ENCODE measurements at regions not wholly inside any gene's neighbourhood (a gene's known extent, or its start where the extent isn't known, plus 50 kb on each side); places are given as distances from the start of the nearest gene placed in this dataset.
"Not testable (repeated sequence)": the region's sequence is repeated elsewhere in the genome, so short reads cannot be mapped to it uniquely, and the experiment has no call there.

DNA sequence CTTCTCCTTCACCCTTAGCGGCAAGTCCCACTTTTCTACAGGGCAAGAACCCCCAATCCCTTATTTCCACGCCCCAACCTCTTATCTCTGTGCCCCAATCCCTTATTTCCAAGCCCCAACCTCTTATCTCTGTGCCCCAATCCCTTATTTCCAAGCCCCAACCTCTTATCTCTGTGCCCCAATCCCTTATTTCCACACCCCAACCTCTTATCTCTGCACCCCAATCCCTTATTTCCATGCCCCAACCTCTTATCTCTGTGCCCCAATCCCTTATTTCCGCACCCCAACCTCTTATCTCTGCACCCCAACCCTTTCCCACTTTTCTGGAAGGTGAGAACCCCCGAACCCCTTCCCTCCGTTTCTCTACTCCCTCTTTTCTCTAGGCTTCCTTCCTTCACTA lies 116.1 kb upstream of the GJE1 start:
- not testable (repeated sequence) for DNase-seq (ENCODE audit: low read depth)

DNA sequence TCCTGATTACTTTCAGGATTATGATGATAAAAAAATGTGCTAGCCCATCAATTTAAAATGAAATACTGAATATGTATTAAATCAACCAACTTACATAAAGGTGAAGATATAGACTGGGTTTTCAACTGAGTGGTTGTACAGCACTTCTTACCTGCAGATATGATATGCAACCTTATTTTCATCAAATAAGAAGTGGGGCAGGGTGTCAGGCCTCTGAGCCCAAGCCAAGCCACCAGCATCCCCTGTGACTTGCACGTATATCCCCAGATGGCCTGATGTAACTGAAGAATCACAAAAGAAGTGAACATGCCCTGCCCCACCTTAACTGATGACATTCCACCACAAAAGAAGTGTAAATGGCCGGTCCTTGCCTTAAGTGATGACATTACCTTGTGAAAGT lies 117.3 kb upstream of the GJE1 start:
- DNase-seq (ENCODE audit: low read depth): not testable (repeated sequence)

DNA sequence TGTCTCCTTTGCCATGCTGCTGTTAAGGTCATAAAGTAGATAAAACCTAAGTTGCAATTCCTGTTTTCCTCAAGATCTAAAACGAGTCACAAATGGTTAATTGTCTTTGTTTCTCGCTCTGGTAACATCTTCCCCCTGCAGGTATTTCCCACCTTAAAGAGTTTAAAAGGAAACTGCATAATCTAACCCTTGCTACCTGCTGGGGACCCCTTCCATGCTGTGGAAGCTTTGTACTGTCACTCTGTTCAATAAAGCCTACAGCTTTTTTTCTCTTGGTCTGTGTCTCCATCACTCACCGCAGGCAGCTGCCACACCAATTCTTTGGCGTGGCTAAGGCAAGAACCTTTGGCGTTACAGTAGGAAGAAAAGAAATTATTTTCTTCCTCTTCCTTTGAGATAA lies 117.7 kb upstream of the GJE1 start:
- no peak for DNase-seq (ENCODE audit: low read depth)

DNA sequence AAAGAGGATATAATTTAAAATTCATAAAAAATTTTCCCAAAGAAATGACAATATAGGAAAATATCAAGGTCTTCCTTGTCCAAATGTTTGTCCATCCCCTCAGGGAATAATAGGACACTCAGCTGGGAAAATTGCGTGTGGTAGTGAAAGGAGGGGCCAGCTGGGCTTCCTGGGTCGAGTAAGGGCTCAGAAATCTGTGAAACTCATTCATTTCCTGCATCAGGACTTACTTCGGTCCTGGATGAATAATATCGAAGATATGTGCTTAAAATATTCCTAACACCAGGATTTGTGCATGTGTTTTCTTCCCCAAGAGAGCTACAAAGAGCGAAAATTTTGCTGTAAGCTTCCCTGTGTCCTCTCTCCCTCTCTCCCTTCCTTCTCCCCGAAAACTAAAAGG lies 118.2 kb upstream of the GJE1 start:
- DNase-seq (ENCODE audit: low read depth): no peak

DNA sequence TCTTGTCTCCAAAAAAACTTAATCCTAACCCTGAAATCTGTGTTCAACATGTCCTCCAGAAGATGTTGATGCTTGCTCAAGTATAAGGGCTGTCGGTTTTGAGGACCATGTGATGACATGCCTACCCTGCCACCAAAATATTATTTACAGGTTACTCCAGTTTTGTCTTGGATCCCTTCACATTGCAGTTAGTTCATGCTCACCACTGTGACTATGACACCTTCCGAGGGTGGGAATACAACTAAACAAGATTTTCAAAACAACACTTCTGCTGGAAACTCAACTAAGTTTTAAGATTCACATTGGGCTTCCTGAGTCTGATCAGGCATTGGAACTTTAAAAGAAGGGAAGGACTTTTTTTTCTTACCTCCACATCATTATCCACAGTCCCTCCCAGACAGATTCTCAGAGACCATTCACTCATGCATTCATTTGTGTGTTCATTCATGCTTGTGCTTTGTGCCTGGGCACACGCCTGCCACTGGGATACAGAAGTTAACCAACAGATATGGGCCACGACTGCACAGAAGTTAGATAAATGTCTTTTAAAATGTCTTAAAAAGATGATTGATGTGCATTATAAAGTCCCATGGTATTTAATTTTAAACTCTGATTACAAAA lies 118.7 kb upstream of the GJE1 start:
- no peak for DNase-seq (ENCODE audit: low read depth)

DNA sequence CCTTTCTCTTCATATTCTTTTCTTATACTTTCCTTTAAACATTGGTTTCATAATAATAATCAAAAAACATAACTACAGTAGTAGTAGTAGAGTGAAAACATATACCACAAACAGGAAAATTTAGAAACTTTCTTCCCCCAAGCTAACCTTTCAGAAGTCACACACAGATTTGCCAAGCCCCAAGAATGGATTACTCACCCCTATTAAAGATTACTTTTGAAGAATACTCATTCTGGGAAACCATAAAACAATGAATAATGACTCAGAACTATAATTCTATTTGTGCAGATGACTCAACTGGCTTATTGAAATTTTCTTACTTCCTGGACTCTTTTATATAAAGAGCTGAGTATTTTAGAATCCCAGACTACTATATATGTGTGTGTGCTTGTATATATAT lies 119.4 kb upstream of the GJE1 start:
- DNase-seq (ENCODE audit: low read depth): no peak

DNA sequence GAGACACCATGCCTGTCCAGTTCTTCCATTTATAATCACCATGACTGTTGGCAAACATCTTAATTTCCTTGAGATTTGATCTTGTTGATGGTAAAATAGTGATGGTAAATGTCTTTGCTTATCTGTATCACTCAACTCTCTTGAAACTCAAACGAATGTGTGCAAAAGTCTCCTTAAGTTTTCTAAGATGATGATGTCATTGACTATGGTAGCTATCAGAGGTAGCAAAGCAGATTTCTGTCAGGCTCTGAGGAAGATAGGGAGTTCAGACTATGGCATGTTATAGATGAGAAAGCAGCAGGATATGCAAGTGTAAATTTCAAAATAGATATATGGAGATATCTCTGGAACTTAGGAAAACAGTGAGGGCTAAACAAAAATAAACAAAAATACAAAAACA lies 121.0 kb upstream of the GJE1 start:
- DNase-seq (ENCODE audit: low read depth): no peak

DNA sequence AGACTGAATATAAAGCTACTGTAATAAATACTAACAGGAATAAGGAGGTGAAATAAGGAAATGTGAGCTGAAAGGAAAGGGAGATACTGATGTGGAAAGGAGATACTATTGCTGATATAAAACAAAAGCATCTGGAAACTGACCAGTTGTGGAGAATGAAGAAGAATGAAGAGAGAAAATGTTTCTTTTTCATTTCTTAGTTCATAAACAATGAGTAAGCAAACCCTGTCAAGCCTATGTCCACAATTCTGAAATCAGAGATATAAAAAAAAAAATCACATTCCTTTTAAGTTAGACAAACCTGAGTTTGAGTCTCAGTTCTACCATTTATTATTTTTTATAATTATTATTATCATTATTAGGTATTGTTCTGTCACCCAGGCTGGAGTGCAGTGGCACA lies 121.6 kb upstream of the GJE1 start:
- DNase-seq (ENCODE audit: low read depth): no peak

DNA sequence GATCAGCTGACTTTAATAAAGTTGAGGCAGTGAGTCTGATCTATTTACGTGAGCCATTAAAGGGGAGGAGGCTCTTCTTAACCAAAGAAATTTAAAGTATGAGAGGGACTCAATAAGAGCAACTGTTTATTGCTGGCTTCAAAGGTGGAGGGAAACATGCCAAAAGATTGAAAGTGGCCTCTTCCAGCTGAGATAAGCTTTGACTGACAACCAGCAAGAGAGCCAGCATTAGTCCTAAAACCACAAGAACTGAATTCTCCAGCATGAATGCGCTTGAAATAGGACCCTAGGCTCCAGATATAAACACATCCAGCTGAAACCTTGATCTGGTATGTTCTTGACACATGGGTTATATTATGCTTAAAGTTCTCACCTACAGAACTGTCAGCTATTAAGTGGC lies 123.1 kb upstream of the GJE1 start:
- DNase-seq (ENCODE audit: low read depth): no peak

DNA sequence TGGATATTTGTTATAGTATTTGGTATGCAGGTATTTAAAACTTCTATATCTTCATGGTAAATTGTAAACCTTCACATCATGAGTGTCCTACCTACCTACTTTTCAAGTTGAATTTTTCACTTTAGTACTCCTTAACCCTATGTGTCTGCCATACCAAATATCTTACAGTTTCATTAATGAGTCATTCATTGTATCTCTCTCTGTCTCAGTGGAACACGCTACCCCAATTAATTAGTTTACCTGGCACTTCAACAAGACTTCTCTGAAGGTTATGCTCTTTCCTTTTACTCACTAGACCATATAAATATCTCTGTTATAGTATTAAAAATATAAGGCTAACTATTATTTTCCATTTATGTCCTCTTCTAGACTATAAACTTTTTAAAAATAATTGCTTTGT lies 123.9 kb upstream of the GJE1 start:
- no peak for DNase-seq (ENCODE audit: low read depth)

DNA sequence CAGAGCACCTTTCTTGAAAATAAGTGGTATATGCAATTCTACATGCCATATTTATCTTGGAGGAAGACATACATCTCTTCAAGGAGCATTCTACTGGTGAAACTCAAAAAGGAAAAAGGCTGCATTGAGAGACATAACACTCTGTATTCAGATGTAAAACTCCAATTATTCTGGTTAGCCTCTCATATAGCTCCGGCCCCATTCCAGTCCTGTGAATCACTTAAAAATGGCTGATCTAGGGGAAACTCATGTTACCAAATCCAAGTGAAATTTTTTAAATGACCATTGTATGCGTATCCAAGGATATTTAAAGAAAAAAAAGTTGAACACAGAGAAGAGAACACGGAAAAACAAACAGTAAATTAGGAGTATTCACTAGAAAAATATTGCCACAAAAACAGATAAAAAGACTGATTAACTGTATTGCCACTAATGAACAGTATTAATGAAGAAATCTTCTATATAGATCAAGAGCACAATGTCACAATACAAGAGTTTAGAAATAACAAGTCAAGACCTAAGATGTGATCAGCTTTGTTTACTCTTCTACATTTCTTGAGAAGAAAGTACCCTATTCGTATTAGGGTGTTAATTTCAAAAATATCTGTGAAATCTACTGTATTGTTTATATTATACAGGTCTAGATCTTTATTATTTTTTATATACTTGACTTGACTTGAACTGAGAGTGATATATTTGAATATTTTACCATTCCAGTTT lies 124.5 kb upstream of the GJE1 start:
- DNase-seq (ENCODE audit: low read depth): no peak

DNA sequence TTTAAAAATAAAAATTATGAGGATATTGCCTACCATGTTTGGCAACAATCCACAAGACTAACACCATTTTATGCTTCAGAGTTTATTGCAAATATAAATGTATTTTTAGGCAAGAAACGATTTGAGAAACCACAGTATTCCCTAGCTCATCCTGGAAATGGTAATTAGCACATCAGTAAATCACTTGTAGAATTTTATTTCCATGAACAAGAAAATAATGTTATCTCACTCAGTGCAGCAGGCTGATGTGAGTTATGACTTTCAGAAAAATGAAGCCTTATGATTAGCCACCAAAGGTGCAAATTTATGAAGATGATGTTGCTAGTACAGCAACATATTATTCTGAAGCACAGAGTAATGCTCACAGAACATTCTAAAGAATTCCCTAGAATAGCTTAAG lies 127.7 kb upstream of the GJE1 start:
- DNase-seq (ENCODE audit: low read depth): no peak

DNA sequence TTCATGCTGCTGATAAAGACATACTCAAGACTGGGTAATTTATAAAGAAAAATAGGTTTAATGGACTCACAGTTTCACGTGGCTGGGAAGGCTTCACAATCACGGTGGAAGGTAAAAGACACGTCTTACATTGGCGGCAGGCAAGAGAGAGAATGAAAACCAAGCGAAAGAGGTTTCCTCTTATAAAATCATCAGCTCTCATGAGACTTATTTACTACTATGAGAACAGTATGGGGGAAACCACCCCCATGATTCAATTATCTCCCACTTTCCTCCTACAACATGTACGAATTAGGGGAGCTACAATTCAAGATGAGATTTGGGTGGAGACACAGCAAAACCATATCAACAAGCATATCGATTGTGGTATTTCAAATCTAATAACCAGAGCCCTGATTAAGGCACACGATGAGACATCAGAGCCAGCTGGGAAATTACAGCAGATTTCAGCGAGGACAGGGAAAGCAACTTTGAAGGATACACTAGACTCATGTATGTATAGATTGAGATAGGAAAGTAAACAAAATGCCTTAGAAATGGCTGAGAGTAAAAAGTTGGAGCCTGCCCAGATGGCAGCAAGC lies 129.8 kb upstream of the GJE1 start:
- DNase-seq (ENCODE audit: low read depth): no peak

DNA sequence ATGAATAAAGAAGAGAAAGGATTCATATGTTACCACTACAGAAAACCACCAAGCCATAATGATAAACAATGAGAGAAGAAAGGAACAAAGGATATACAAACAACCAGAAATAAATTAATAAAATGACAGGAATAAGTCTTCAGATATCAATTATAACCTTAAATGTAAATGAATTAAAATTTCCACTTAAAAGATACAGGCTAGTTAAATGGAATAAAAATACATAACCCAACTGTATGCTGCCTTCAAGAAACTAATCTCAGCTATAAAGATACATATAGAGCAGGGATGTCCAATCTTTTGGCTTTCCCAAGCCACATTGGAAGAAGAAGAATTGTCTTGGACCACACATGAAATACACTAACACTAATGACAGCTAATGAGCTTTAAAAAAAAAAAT lies 135.9 kb upstream of the GJE1 start:
- no peak for DNase-seq (ENCODE audit: low read depth)

DNA sequence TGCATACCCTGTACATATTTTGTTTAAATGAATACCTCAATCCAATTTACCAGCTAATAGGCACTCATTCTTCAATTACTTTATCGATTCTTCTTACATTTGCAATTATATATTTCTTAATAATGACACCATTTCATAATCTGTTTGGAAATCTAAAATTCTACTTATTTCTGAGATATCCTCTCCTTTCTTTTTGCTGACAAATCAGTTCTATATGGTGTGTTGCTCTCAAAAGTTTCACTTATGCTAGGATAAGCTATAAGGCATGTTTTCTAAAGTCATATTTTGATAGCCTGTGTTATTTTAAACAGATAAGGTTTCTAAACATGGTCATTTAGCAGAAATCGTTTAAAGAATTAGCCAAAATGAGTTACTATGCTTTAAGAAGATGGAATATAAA lies 140.6 kb upstream of the GJE1 start:
- no peak for DNase-seq (ENCODE audit: low read depth)

DNA sequence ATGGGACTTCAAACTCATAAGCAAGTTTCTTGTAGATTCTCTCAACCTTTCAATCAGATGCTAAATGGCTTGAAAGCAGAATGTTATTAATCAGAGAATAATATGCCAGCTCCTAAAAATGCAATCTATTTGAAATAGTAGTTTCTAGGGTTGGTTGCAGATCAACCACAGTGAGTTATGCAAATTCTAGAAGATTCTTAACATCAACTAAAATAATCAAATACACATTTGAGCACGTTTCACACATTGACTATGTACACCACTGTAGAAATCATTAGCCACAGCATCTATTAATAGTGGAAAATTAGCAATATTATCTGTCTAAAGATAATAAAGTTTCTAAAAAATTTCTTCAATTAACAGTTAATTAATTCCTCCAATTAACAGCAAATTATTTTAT lies 141.9 kb upstream of the GJE1 start:
- no peak for DNase-seq (ENCODE audit: low read depth)

DNA sequence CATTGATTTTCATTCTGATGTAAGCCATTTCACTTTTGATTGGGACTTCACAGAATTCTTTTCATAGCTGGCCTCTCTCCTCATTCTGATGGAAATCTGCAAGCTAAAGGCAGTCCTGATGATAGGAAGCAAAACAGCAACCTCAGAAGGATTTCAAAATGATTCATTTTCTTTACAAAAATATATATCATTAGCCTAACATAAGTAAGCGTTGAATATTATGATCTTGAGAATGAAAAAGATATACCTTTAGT lies 143.1 kb upstream of the GJE1 start:
- no peak for DNase-seq (ENCODE audit: low read depth)

DNA sequence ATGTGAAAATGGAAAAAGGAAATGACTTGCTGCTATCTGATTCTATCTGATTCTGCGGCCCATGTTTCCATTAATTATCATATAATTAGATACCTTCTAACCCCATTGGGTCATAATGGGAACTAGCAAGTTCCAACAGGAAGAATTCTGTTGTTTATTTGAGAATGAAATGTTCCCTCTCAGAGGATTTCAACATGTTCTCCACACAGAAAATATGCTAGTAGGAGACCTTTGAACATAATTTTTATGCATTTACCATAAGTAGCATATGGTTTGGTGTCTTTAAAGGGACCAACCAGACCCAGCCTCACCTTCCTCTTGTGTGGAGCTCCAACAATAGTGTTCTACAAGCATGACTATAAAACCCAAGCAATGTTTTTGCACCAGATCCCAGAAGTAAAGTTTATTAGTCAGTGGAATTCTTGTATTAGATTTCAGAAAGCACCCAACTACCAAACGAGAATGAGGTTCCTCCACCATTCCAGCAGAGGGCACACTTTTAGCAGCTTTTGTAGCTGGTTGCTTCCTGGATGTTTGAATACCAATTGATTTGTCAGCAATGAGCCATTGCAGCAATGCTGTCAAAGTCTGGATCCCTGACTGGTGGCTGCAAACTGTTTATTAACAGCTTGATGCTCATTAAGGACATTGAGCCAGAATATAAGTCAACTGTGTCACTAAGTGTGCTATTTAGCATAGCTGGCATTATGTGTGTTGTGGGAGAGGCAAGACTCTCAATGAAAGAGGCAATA lies 143.6 kb upstream of the GJE1 start:
- no peak for DNase-seq (ENCODE audit: low read depth)

DNA sequence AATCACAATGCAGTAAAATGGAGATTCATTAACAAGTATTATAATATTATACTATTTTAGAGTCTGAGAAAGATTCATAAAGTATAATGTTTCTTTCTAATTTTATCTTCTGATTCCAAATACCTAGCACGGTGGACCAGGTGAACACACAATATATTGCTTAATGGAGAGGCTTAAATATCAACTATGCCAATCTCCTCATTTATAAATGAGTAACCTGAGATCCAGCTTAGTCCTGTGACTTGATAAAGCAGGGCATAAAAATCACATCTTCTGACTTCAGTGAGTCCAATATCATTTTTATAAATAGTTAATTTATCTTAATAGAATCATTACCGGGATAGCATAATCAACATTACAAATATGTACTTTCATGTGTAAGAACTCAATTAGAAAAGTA lies 144.4 kb upstream of the GJE1 start:
- no peak for DNase-seq (ENCODE audit: low read depth)

DNA sequence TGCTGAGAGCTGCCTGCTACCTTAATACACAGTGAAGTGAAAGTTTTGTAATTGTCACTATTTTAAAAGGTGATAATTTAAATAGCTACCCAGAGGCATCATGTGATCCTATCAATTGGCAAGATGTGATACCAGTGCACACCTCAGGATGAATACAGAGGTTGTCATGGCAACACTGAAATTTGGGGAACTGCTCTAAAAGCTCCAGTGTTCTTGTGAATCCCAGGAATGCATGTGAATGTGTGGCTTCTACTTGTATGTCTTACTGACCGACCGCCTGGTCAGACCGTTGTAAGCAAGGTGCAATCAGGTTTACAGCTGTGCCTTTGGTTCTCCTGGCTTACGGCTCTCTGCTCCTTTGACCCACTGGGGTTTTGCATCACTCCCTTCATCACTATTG lies 146.3 kb upstream of the GJE1 start:
- no peak for DNase-seq (ENCODE audit: low read depth)

DNA sequence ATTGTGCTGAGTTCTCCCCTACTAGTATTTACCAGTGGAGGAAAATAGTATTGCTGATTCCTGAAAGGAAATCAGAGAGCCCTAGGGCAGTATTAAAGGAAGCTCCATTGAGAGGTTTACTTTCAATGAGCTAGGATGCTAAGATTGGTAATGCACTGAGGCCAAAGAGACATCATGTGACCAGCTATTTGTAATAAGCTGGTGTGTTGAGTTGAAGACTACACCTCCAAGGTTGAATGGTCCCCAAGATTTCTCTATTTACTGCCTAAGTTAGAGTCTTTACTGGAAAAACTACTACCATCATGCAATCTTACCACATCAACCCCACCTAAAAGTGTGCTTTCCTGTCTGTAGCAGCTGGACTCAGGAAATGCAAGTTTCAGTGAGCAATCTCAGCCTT lies 151.5 kb upstream of the GJE1 start:
- no peak for DNase-seq (ENCODE audit: low read depth)

DNA sequence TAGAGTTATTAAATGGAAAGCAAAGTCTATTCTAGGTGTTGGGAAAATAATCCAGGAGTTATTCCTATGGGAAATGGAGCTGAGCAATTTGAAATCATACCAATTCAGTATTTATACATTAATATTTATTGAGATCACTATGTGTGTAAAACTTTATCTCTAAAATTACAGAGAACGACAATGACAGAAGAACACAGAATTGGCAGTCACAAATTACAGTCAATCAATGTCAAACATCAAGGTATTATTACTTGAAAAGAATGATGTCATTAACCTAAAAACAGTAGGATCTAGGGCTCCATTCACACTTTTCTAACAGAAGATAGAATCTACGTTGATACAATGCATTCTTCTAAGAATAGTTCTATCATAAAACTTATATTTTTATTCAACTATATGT lies 154.9 kb upstream of the GJE1 start:
- DNase-seq (ENCODE audit: low read depth): no peak

DNA sequence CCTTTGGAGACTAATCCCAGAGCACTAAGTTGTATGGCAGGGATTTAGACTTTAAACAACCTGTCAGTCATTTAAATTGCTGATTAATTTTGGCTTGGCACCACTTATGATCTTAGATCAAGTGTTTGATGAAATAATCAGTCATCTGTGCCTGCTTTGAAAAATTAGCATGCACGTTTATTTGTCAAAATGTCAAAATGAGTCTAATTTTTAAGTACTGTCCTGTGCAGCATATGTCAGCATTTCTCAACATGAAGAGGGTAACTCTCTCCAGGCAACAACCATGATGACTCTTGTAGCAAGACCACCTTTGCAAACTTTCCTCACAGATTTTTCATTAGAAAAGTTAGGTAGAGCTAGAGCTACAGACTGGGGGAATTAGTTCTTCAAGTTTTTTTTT lies 155.7 kb upstream of the GJE1 start:
- no peak for DNase-seq (ENCODE audit: low read depth)
